GM19025 (cell line): ENCODE measurements at regions not wholly inside any gene's neighbourhood (a gene's known extent, or its start where the extent isn't known, plus 50 kb on each side); places are given as distances from the start of the nearest gene placed in this dataset.

Source experiments
- ATAC-seq: cut with Tn5 transposase; IDR thresholded peaks from one replicate; pipeline ENCODE4 v1.9.1; 2021; ENCODE audit warnings: mild to moderate bottlenecking, low read depth, moderate library complexity; ENCODE audit not compliant: unreplicated experiment

GRCh38 chr6:90406957-90407356 is 110.3 kb upstream of the BACH2 start:
- ATAC-seq: no peak

GRCh38 chr6:90406142-90406794 is 109.6 kb upstream of the BACH2 start:
- no peak for ATAC-seq

- ATAC-seq: no peak
These were observed 107.1 kb upstream of the BACH2 start for GRCh38 chr6:90403489-90404381.

GRCh38 chr6:90402831-90403192 is 106.2 kb upstream of the BACH2 start:
- no peak for ATAC-seq

GRCh38 chr6:90401933-90402830 is 105.5 kb upstream of the BACH2 start:
- no peak for ATAC-seq

GRCh38 chr6:90399970-90400369 is 103.3 kb upstream of the BACH2 start:
- no peak for ATAC-seq

GRCh38 chr6:90397929-90398674 is 101.5 kb upstream of the BACH2 start:
- ATAC-seq: no peak

GRCh38 chr6:90397047-90397446 is 100.4 kb upstream of the BACH2 start:
- ATAC-seq: no peak

GRCh38 chr6:90393232-90393884 is 96.7 kb upstream of the BACH2 start:
- no peak for ATAC-seq

GRCh38 chr6:90390379-90390778 is 93.7 kb upstream of the BACH2 start:
- ATAC-seq: no peak

GRCh38 chr6:90388395-90388794 is 91.8 kb upstream of the BACH2 start:
- ATAC-seq: no peak

GRCh38 chr6:90387826-90388225 is 91.2 kb upstream of the BACH2 start:
- ATAC-seq: no peak

- ATAC-seq: no peak
These were observed 90.7 kb upstream of the BACH2 start for GRCh38 chr6:90387383-90387775.

- no peak for ATAC-seq
These were observed 90.0 kb upstream of the BACH2 start for GRCh38 chr6:90386399-90387382.

- no peak for ATAC-seq
These were observed 89.2 kb upstream of the BACH2 start for GRCh38 chr6:90385759-90386313.

- no peak for ATAC-seq
These were observed 88.1 kb upstream of the BACH2 start for GRCh38 chr6:90384720-90385119.

- ATAC-seq: no peak
These were observed 86.7 kb upstream of the BACH2 start for GRCh38 chr6:90383196-90383822.

- ATAC-seq: no peak
These were observed 86.1 kb upstream of the BACH2 start for GRCh38 chr6:90382760-90383159.
